Lung (tissue), 11 donors: ENCODE measurements at regions not wholly inside any gene's neighbourhood (a gene's known extent, or its start where the extent isn't known, plus 50 kb on each side); places are given as distances from the start of the nearest gene placed in this dataset.
"Not testable (repeated sequence)": the region's sequence is repeated elsewhere in the genome, so short reads cannot be mapped to it uniquely, and the experiment has no call there.

Experiments used
- ATAC-seq: fragments of 200-7000 bp; cut with Tn5 transposase; one replicate; pipeline ENCODE4 v1.9.1; 2020; ENCODE audit warnings: moderate number of reproducible peaks; ENCODE audit not compliant: insufficient read depth, low FRiP score
- DNase-seq, 3 donors: peaks; one replicate each; pipeline ENCODE4 v3.0.0-alpha.2; 2013 to 2017
- H3K27ac ChIP-seq, 2 donors: one replicate each; pipeline ENCODE4 v1.5.1; 2013; ENCODE audit warnings: mild to moderate bottlenecking in 2 of 2, moderate library complexity in 2 of 2, control low read depth in 1 of 2, inconsistent platforms in 1 of 2, low read depth in 1 of 2, low read length in 1 of 2
- H3K27me3 ChIP-seq, 3 donors: one replicate each; pipeline ENCODE4 v1.5.1; 2013; ENCODE audit warnings: low read length in 2 of 3; ENCODE audit not compliant: control insufficient read depth in 3 of 3, insufficient read depth in 3 of 3
- H3K36me3 ChIP-seq, 4 donors: one replicate each; pipeline ENCODE4 v1.5.1; 2013; ENCODE audit warnings: low read length in 4 of 4, mild to moderate bottlenecking in 1 of 4, moderate library complexity in 1 of 4; ENCODE audit not compliant: control insufficient read depth in 4 of 4, insufficient read depth in 4 of 4
- H3K4me1 ChIP-seq, 5 donors: one replicate each; pipeline ENCODE4 v1.5.1; 2013; ENCODE audit warnings: low read length in 5 of 5, mild to moderate bottlenecking in 2 of 5, moderate library complexity in 1 of 5; ENCODE audit not compliant: control insufficient read depth in 5 of 5, insufficient read depth in 5 of 5
- H3K4me3 ChIP-seq: one replicate; pipeline ENCODE4 v1.5.1; 2013; ENCODE audit warnings: mild to moderate bottlenecking, control low read depth, moderate library complexity
- H3K9ac ChIP-seq, 2 donors: one replicate each; pipeline ENCODE4 v1.5.1; 2013; ENCODE audit warnings: low read length in 2 of 2, control low read depth in 1 of 2; ENCODE audit not compliant: insufficient read depth in 1 of 2
- H3K9me3 ChIP-seq, 4 donors: one replicate each; pipeline ENCODE4 v1.5.1; 2013; ENCODE audit warnings: low read length in 3 of 4, mild to moderate bottlenecking in 1 of 4, moderate library complexity in 1 of 4; ENCODE audit not compliant: control insufficient read depth in 4 of 4, insufficient read depth in 3 of 4
- CTCF ChIP-seq: IDR thresholded peaks from 2 replicates; pipeline ENCODE4 v1.5.1; 2012; ENCODE audit warnings: mild to moderate bottlenecking; ENCODE audit errors: control extremely low read depth, extremely low read depth
- WGBS, 2 donors: extraction: QIAGEN DNeasy Blood & Tissue Kit; methylation state at CpG; one replicate each; pipeline ENCODE4 v1.1.7; 2013; 5-methylcytosine and 5-hydroxymethylcytosine counted together
- donor health status: control.
- donor health status: control.
- donor health status: Bipolar disorder and iron deficiency.
- donor health status: healthy.
- donor health status: DM: yes; HTN: yes; CAD: no.

DNA sequence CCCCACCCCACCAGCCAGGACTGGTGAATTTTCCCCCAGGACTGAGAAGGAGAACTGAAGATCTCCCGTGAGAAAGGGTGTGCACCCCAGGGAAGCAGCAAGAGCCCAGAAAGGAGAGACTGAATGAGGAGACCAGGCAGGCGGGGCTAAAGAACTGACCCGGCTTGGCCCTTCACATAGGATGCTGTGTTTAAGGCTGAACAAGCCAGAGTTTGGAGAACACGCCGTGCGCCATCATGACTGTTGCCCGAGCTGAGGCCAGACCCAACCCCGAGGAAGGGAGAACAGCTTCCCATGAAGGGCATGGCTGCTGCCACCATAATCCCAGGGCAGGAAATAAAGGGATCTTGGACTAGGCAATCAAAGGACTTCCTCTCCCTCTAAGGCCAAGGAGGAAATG lies 104.7 kb upstream of the SRSF6 start:
- H3K9me3 ChIP-seq = peaks cover 0 to 3% (median 1%) of the 10 kb centered on the region in 4 donors
- no peak overlapping the region for H3K27ac ChIP-seq
- no peaks in the 10 kb centered on the region for H3K36me3 ChIP-seq
- no peaks in the 10 kb centered on the region for H3K27me3 ChIP-seq
- no peaks in the 10 kb centered on the region for H3K4me1 ChIP-seq
- no peak overlapping the region for H3K9ac ChIP-seq
- DNase-seq (no peak), ATAC-seq (no peak)
- no peak overlapping the region for H3K4me3 ChIP-seq
- no peak for TF ChIP-seq CTCF
- WGBS, 2 donors = 92 to 94% methylated on average over 8 of the region's 8 CpGs

DNA sequence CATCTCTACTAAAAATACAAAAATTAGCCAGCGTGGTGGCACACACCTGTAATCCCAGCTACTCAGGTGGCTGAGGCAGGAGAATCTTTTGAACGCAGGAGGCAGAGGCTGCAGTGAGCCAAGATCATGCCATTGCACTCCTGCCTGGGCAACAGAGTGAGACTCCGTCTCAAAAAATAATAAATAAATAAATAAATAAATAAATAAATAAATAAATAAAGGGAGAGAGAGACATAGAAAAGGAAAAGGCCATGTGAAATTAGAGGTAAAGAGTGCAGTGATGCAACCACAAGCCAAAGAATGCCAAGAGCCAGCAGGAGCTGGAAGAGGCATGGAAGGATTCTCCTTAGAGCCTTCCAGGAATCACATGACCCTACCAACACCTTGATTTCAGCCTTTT lies 107.0 kb upstream of the SRSF6 start:
- not testable (repeated sequence) for H3K27me3 ChIP-seq, H3K9me3 ChIP-seq, H3K27ac ChIP-seq, H3K4me3 ChIP-seq, H3K36me3 ChIP-seq, ATAC-seq, H3K4me1 ChIP-seq, DNase-seq, H3K9ac ChIP-seq
- 93 to 100% methylated on average over 3 of the region's 3 CpGs for WGBS, 2 donors

- TF ChIP-seq CTCF = no peak
- H3K9me3 ChIP-seq = peaks cover 0 to 7% (median under 1%) of the 10 kb centered on the region in 4 donors
- no peaks in the 10 kb centered on the region for H3K36me3 ChIP-seq
- ATAC-seq (no peak), DNase-seq (no peak)
- no peak overlapping the region for H3K9ac ChIP-seq
- H3K27ac ChIP-seq = no peak overlapping the region
- H3K4me3 ChIP-seq = no peak overlapping the region
- H3K4me1 ChIP-seq = no peaks in the 10 kb centered on the region
- 79 to 93% methylated on average over 2 of the region's 2 CpGs for WGBS, 2 donors
- H3K27me3 ChIP-seq = no peaks in the 10 kb centered on the region
These were observed 107.9 kb upstream of the SRSF6 start for GRCh38 chr20:43349841-43350240.

- ATAC-seq, H3K36me3 ChIP-seq, H3K4me1 ChIP-seq, H3K9ac ChIP-seq, H3K27me3 ChIP-seq, H3K9me3 ChIP-seq, DNase-seq, H3K27ac ChIP-seq, H3K4me3 ChIP-seq: not testable (repeated sequence)
- WGBS, 2 donors = 87 to 90% methylated on average over 5 of the region's 5 CpGs
These were observed 109.9 kb upstream of the SRSF6 start for GRCh38 chr20:43347839-43348238.

DNA sequence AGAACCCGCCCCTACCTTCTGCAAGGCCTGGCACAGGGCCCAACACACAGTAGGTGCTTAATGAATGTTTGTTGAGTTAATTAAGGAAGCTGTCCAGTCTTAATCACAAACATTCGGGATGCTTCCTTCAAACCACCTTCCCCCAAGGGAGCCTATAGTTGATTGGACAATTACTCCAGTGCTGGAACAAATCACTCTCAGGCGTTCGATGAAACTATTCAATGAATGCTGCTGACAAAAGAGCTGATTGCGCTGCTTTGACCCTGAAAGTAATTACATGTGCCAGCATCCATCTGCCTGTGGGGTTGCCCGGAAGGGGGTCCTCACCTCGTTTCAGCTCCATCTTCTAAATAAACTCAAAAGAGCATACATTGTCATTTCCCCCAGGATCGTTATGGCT lies 112.0 kb upstream of the SRSF6 start:
- Histone ChIP-seq H3K27me3 (no peaks in the 10 kb centered on the region), H3K4me3 (no peak overlapping the region), H3K9ac (no peak overlapping the region), H3K4me1 (no peaks in the 10 kb centered on the region), H3K27ac (no peak overlapping the region), H3K9me3 (peaks cover 0 to 10% (median 7%) of the 10 kb centered on the region in 4 donors), H3K36me3 (no peaks in the 10 kb centered on the region)
- 73 to 79% methylated on average over 8 of the region's 8 CpGs for WGBS, 2 donors
- ATAC-seq (no peak), DNase-seq (no peak)
- no peak for TF ChIP-seq CTCF
